WTC11 (cell line): ENCODE measurements at regions not wholly inside any gene's neighbourhood (a gene's known extent, or its start where the extent isn't known, plus 50 kb on each side); places are given as distances from the start of the nearest gene placed in this dataset.

Experiments used
- ATAC-seq: fragments of 200-7000 bp; cut with Tn5 transposase; 2 replicates; pipeline ENCODE4 v1.10.0; 2021; ENCODE audit warnings: mild to moderate bottlenecking, moderate library complexity
- CTCF ChIA-PET: fragments of 300-600 bp; sonication (Branson Sonifier 250); formaldehyde crosslinking; loops from one replicate; lab custom pipeline; 2021; ENCODE audit warnings: antibody characterized with exemption; lab: Charles Lee
- POLR2A ChIA-PET: fragments of 350-600 bp; sonication (Branson Sonifier 250); formaldehyde crosslinking; loops from one replicate; lab custom pipeline; 2021; ENCODE audit warnings: antibody characterized with exemption; lab: Charles Lee
- DNase-seq: peaks from one replicate; pipeline ENCODE4 v3.0.0; 2021; ENCODE audit warnings: low spot score
- H3K27ac Mint-ChIP-seq: 2 replicates; pipeline ENCODE4 v1.8.0; 2021; ENCODE audit warnings: mixed read lengths
- H3K27me3 Mint-ChIP-seq: 2 replicates; pipeline ENCODE4 v1.8.0; 2021; ENCODE audit warnings: low read depth, mild to moderate bottlenecking, moderate library complexity, mixed read lengths
- H3K36me3 Mint-ChIP-seq: 2 replicates; pipeline ENCODE4 v1.8.0; 2021; ENCODE audit warnings: mixed read lengths
- H3K4me1 Mint-ChIP-seq: 2 replicates; pipeline ENCODE4 v1.8.0; 2022; ENCODE audit warnings: mixed read lengths
- H3K4me3 Mint-ChIP-seq: 2 replicates; pipeline ENCODE4 v1.8.0; 2021; ENCODE audit warnings: mild to moderate bottlenecking, moderate library complexity, mixed read lengths
- H3K9me3 Mint-ChIP-seq: 2 replicates; pipeline ENCODE4 v1.8.0; 2021; ENCODE audit warnings: mixed read lengths
- AFF4 ChIP-seq: sonication (generic); formaldehyde crosslinking; IDR thresholded peaks from 2 replicates; pipeline ENCODE4 v1.8.1; 2023; ENCODE audit warnings: mild to moderate bottlenecking, missing genetic modification reagents, borderline replicate concordance
- E2F4 ChIP-seq: sonication (generic); formaldehyde crosslinking; IDR thresholded peaks from 2 replicates; pipeline ENCODE4 v1.8.1; 2022; ENCODE audit warnings: low read depth, mild to moderate bottlenecking, moderate library complexity, missing genetic modification reagents, borderline replicate concordance
- ELF4 ChIP-seq: sonication (generic); formaldehyde crosslinking; IDR thresholded peaks from 2 replicates; pipeline ENCODE4 v1.8.1; 2022; ENCODE audit warnings: low read depth, mild to moderate bottlenecking, moderate library complexity, missing genetic modification reagents
- GABPB1 ChIP-seq: sonication (generic); formaldehyde crosslinking; IDR thresholded peaks from 2 replicates; pipeline ENCODE4 v1.8.1; 2023; ENCODE audit warnings: mild to moderate bottlenecking, missing genetic modification reagents
- MAX ChIP-seq: sonication (generic); formaldehyde crosslinking; IDR thresholded peaks from 2 replicates; pipeline ENCODE4 v1.8.0; 2022; ENCODE audit warnings: mild to moderate bottlenecking, missing genetic modification reagents
- NFE2L1 ChIP-seq: sonication (generic); formaldehyde crosslinking; IDR thresholded peaks from 2 replicates; pipeline ENCODE4 v1.8.1; 2023; ENCODE audit warnings: missing genetic modification reagents
- NR3C1 ChIP-seq: sonication (generic); formaldehyde crosslinking; conservative IDR thresholded peaks from 2 replicates; pipeline ENCODE4 v1.8.1; 2023; ENCODE audit warnings: low read depth, mild to moderate bottlenecking, missing genetic modification reagents
- OVOL2 ChIP-seq: fragments of 250-450 bp; sonication (Bioruptor Pico); IDR thresholded peaks from 2 replicates; pipeline ENCODE4 v1.9.0; 2021; ENCODE audit warnings: mild to moderate bottlenecking, borderline replicate concordance
- PRRX2 ChIP-seq: fragments of 250-450 bp; sonication (Bioruptor Pico); IDR thresholded peaks from 2 replicates; pipeline ENCODE4 v1.8.0; 2021; ENCODE audit warnings: mild to moderate bottlenecking
- ZNF121 ChIP-seq: sonication (generic); formaldehyde crosslinking; IDR thresholded peaks from 2 replicates; pipeline ENCODE4 v1.8.0; 2023; ENCODE audit warnings: missing genetic modification reagents
- ZNF396 ChIP-seq: fragments of 250-450 bp; sonication (Bioruptor Pico); IDR thresholded peaks from 2 replicates; pipeline ENCODE4 v1.8.0; 2021; ENCODE audit warnings: mild to moderate bottlenecking, moderate library complexity, borderline replicate concordance
- TF ChIP-seq, protein P1 (sequence below): sonication (generic); formaldehyde crosslinking; IDR thresholded peaks from 2 replicates; pipeline ENCODE4 v1.8.1; 2023; ENCODE audit warnings: mild to moderate bottlenecking, moderate library complexity, missing genetic modification reagents
- TF ChIP-seq, protein P2 (sequence below): fragments of 250-450 bp; sonication (Bioruptor Pico); IDR thresholded peaks from 2 replicates; pipeline ENCODE4 v2.1.2; 2022; ENCODE audit warnings: mild to moderate bottlenecking, moderate library complexity
- TF ChIP-seq, protein P3 (sequence below): sonication (generic); formaldehyde crosslinking; IDR thresholded peaks from 2 replicates; pipeline ENCODE4 v1.8.1; 2022; ENCODE audit warnings: mild to moderate bottlenecking, missing genetic modification reagents, moderate library complexity, borderline replicate concordance
- TF ChIP-seq, protein P4 (sequence below): fragments of 250-450 bp; sonication (Bioruptor Pico); IDR thresholded peaks from 2 replicates; pipeline ENCODE4 v1.9.0; 2021; ENCODE audit warnings: mild to moderate bottlenecking, borderline replicate concordance

DNA sequence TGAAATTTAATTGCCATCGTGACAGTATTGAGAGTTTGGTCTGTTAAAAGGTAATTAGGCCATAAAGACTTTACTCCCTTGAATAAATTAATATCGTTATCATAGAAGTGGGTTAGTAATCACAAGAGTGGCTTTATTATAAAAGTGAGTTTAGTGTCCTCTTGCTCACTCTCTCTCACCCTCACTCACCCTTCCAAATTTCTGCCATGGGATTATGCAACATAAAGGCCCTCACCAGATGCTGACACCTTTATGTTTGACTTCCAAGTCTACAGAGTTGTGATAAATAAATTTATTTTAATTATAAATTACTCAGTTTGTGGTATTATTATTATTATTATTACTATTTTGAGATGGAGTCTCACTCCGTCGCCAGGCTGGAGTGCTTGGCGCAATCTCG is 1070.8 kb downstream of the PCDH18 start (continued):
- TF ChIP-seq GABPB1 (CRISPR knock-in tag): no peak
- TF ChIP-seq, protein P1, sequence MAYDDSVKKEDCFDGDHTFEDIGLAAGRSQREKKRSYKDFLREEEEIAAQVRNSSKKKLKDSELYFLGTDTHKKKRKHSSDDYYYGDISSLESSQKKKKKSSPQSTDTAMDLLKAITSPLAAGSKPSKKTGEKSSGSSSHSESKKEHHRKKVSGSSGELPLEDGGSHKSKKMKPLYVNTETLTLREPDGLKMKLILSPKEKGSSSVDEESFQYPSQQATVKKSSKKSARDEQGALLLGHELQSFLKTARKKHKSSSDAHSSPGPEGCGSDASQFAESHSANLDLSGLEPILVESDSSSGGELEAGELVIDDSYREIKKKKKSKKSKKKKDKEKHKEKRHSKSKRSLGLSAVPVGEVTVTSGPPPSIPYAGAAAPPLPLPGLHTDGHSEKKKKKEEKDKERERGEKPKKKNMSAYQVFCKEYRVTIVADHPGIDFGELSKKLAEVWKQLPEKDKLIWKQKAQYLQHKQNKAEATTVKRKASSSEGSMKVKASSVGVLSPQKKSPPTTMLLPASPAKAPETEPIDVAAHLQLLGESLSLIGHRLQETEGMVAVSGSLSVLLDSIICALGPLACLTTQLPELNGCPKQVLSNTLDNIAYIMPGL (CRISPR knock-in tag): no peak
- no peak for TF ChIP-seq PRRX2 (CRISPR knock-in tag)
- no peak for TF ChIP-seq ZNF396 (CRISPR knock-in tag)

DNA sequence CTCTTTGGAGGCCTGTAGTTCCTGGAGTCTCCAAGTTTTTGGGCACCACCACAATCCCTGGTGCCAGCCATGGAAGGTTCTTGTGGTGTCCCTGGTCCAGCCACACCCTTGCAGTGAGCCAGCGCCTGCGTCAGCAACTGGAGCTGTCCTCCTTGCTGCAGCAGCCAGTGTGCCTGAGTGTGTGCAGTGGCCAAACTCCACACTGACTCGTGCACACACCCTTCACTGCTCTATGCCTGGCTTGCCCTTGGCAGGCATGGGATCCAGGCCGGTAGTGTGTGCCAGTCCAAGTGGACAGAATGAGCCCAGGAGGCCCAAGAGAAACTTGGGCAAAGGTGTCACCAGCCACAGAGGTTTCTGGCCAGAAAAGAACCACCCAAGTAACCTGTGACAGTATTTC is 1074.0 kb downstream of the PCDH18 start:
- Mint-ChIP-seq H3K27me3 (no peaks in the 10 kb centered on the region), H3K36me3 (peaks cover 7% of the 10 kb centered on the region), H3K27ac (no peak overlapping the region), H3K9me3 (peaks cover 19% of the 10 kb centered on the region), H3K4me3 (no peak overlapping the region), H3K4me1 (peaks cover 11% of the 10 kb centered on the region)
- POLR2A ChIA-PET: no interaction called here
- DNase-seq: no peak
- ATAC-seq: no peak
- TF ChIP-seq, protein P2, sequence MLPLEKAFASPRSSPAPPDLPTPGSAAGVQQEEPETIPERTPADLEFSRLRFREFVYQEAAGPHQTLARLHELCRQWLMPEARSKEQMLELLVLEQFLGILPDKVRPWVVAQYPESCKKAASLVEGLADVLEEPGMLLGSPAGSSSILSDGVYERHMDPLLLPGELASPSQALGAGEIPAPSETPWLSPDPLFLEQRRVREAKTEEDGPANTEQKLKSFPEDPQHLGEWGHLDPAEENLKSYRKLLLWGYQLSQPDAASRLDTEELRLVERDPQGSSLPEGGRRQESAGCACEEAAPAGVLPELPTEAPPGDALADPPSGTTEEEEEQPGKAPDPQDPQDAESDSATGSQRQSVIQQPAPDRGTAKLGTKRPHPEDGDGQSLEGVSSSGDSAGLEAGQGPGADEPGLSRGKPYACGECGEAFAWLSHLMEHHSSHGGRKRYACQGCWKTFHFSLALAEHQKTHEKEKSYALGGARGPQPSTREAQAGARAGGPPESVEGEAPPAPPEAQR (CRISPR knock-in tag): no peak
- TF ChIP-seq, protein P1 (CRISPR knock-in tag): no peak
- TF ChIP-seq ELF4: no peak
- TF ChIP-seq OVOL2: no peak
- no peak for TF ChIP-seq AFF4 (CRISPR knock-in tag)
- no peak for TF ChIP-seq E2F4 (CRISPR knock-in tag)
- TF ChIP-seq, protein P3, sequence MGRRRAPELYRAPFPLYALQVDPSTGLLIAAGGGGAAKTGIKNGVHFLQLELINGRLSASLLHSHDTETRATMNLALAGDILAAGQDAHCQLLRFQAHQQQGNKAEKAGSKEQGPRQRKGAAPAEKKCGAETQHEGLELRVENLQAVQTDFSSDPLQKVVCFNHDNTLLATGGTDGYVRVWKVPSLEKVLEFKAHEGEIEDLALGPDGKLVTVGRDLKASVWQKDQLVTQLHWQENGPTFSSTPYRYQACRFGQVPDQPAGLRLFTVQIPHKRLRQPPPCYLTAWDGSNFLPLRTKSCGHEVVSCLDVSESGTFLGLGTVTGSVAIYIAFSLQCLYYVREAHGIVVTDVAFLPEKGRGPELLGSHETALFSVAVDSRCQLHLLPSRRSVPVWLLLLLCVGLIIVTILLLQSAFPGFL (CRISPR knock-in tag): no peak
- TF ChIP-seq, protein P4, sequence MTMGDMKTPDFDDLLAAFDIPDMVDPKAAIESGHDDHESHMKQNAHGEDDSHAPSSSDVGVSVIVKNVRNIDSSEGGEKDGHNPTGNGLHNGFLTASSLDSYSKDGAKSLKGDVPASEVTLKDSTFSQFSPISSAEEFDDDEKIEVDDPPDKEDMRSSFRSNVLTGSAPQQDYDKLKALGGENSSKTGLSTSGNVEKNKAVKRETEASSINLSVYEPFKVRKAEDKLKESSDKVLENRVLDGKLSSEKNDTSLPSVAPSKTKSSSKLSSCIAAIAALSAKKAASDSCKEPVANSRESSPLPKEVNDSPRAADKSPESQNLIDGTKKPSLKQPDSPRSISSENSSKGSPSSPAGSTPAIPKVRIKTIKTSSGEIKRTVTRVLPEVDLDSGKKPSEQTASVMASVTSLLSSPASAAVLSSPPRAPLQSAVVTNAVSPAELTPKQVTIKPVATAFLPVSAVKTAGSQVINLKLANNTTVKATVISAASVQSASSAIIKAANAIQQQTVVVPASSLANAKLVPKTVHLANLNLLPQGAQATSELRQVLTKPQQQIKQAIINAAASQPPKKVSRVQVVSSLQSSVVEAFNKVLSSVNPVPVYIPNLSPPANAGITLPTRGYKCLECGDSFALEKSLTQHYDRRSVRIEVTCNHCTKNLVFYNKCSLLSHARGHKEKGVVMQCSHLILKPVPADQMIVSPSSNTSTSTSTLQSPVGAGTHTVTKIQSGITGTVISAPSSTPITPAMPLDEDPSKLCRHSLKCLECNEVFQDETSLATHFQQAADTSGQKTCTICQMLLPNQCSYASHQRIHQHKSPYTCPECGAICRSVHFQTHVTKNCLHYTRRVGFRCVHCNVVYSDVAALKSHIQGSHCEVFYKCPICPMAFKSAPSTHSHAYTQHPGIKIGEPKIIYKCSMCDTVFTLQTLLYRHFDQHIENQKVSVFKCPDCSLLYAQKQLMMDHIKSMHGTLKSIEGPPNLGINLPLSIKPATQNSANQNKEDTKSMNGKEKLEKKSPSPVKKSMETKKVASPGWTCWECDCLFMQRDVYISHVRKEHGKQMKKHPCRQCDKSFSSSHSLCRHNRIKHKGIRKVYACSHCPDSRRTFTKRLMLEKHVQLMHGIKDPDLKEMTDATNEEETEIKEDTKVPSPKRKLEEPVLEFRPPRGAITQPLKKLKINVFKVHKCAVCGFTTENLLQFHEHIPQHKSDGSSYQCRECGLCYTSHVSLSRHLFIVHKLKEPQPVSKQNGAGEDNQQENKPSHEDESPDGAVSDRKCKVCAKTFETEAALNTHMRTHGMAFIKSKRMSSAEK (CRISPR knock-in tag): no peak
- TF ChIP-seq ZNF396 (CRISPR knock-in tag): no peak
- no peak for TF ChIP-seq NFE2L1 (CRISPR knock-in tag)
- no peak for TF ChIP-seq PRRX2 (CRISPR knock-in tag)
- no peak for TF ChIP-seq NR3C1 (CRISPR knock-in tag)
- no peak for TF ChIP-seq MAX (CRISPR knock-in tag)
- no peak for TF ChIP-seq ZNF121
- CTCF ChIA-PET: no interaction called here
